SK-N-SH (cell line): ENCODE measurements at regions not wholly inside any gene's neighbourhood (a gene's known extent, or its start where the extent isn't known, plus 50 kb on each side); places are given as distances from the start of the nearest gene placed in this dataset.

ENCODE experiments used
- CTCF ChIA-PET: fragments of 300-600, 350-600 bp; formaldehyde crosslinking; extraction: SDS; loops from one replicate; lab custom pipeline; 2021; lab: Yijun Ruan, JAX
- POLR2A ChIA-PET: fragments of 350-600 bp; sonication (Branson Sonifier 250); formaldehyde crosslinking; extraction: SDS; loops from one replicate; lab custom pipeline; 2020; ENCODE audit warnings: antibody characterized with exemption, inconsistent platforms; lab: Yijun Ruan, JAX
- DNase-seq: peaks from one replicate; pipeline ENCODE4 v3.0.0; 2012
- H2AFZ ChIP-seq: fragments of 200-600 bp; sonication (generic); 2 replicates; pipeline ENCODE4 v1.8.1; 2016; ENCODE audit warnings: antibody characterized with exemption, mild to moderate bottlenecking, low read depth
- H3F3A ChIP-seq: fragments of 200-600 bp; sonication (generic); replicated peaks from 2 replicates; pipeline ENCODE3; 2016; ENCODE audit warnings: antibody characterized with exemption, mild to moderate bottlenecking; ENCODE audit not compliant: insufficient read depth
- H3K27ac ChIP-seq, 2 experiments: fragments of 200-500 bp in 1 of 2; fragments of 200-600 bp in 1 of 2; sonication (Bioruptor generic) in 1 of 2; sonication (generic), shearing (Covaris generic) in 1 of 2; 2 replicates each; pipeline versions ENCODE4 v1.5.1 to v1.6.1; 2014 to 2016; ENCODE audit warnings: low read depth in 2 of 2, inconsistent platforms in 1 of 2, low read length in 1 of 2, mild to moderate bottlenecking in 1 of 2, mixed read lengths in 1 of 2
- H3K27me3 ChIP-seq: fragments of 200-600 bp; sonication (generic), shearing (Covaris generic); 2 replicates; pipeline ENCODE4 v1.6.1; 2016; ENCODE audit warnings: mixed run types; ENCODE audit not compliant: insufficient read depth
- H3K36me3 ChIP-seq, 2 experiments: fragments of 200-500 bp in 1 of 2; fragments of 200-600 bp in 1 of 2; sonication (Bioruptor generic) in 1 of 2; sonication (generic) in 1 of 2; replicated peaks in 1 of 2; 2 replicates each; pipeline versions ENCODE3 to v1.5.1; 2014 to 2016; ENCODE audit warnings: low read length in 1 of 2, mild to moderate bottlenecking in 1 of 2; ENCODE audit not compliant: insufficient read depth in 2 of 2, control insufficient read depth in 1 of 2
- H3K4me1 ChIP-seq, 2 experiments: fragments of 200-500 bp in 1 of 2; fragments of 200-600 bp in 1 of 2; sonication (Bioruptor generic) in 1 of 2; sonication (generic), shearing (Covaris generic) in 1 of 2; 2 replicates each; pipeline versions ENCODE4 v1.5.1 to v1.6.1; 2014 to 2016; ENCODE audit warnings: low read depth in 1 of 2, low read length in 1 of 2, mixed run types in 1 of 2; ENCODE audit not compliant: insufficient read depth in 2 of 2, control insufficient read depth in 1 of 2
- H3K4me2 ChIP-seq: fragments of 200-600 bp; sonication (generic), shearing (Covaris generic); 2 replicates; pipeline ENCODE4 v1.6.1; 2017; ENCODE audit warnings: mixed run types
- H3K4me3 ChIP-seq, 2 experiments: fragments of 200-500 bp in 1 of 2; fragments of 200-600 bp in 1 of 2; sonication (Bioruptor generic) in 1 of 2; sonication (generic), shearing (Covaris generic) in 1 of 2; 2 replicates each; pipeline versions ENCODE4 v1.5.1 to v1.8.1; 2014 to 2016; ENCODE audit warnings: low read depth in 2 of 2, inconsistent platforms in 1 of 2, low read length in 1 of 2, mild to moderate bottlenecking in 1 of 2, mixed read lengths in 1 of 2, moderate library complexity in 1 of 2
- H3K79me2 ChIP-seq: fragments of 200-600 bp; sonication (generic); 2 replicates; pipeline ENCODE4 v1.8.1; 2017; ENCODE audit warnings: mild to moderate bottlenecking; ENCODE audit not compliant: insufficient read depth
- H3K9ac ChIP-seq: fragments of 200-600 bp; sonication (generic); 2 replicates; pipeline ENCODE4 v1.6.1; 2017; ENCODE audit warnings: mixed run types
- H3K9me2 ChIP-seq: fragments of 200-600 bp; sonication (generic); 2 replicates; pipeline ENCODE4 v1.6.1; 2017; ENCODE audit warnings: mixed run types
- H3K9me3 ChIP-seq: fragments of 200-600 bp; sonication (generic); 2 replicates; pipeline ENCODE4 v1.6.1; 2017; ENCODE audit warnings: mixed run types, mild to moderate bottlenecking, moderate library complexity
- H4K20me1 ChIP-seq: fragments of 200-600 bp; sonication (generic); 2 replicates; pipeline ENCODE4 v1.6.1; 2017; ENCODE audit warnings: mild to moderate bottlenecking, mixed run types; ENCODE audit not compliant: insufficient read depth
- ELF1 ChIP-seq: IDR thresholded peaks from 2 replicates; pipeline ENCODE4 v1.4.0; 2012
- EP300 ChIP-seq, 2 experiments: IDR thresholded peaks; 2 replicates each; pipeline versions ENCODE4 v1.4.0 to v1.6.1; 2012; ENCODE audit warnings: borderline replicate concordance in 1 of 2, low read depth in 1 of 2, low read length in 1 of 2
- GATA2 ChIP-seq: sonication (generic); formaldehyde crosslinking; IDR thresholded peaks from 2 replicates; pipeline ENCODE4 v1.5.0; 2020; ENCODE audit warnings: mild to moderate bottlenecking, missing genetic modification reagents
- IRF3 ChIP-seq: fragments of 150-350 bp; IDR thresholded peaks from 2 replicates; pipeline ENCODE4 v1.6.1; 2016; ENCODE audit warnings: mild to moderate bottlenecking, low read depth, low read length
- MAX ChIP-seq: IDR thresholded peaks from 2 replicates; pipeline ENCODE4 v1.4.0; 2012; ENCODE audit warnings: low read depth
- MEF2A ChIP-seq: IDR thresholded peaks from 2 replicates; pipeline ENCODE4 v1.4.0; 2012; ENCODE audit warnings: low read depth, borderline replicate concordance
- MXI1 ChIP-seq: IDR thresholded peaks from 2 replicates; pipeline ENCODE4 v1.6.1; 2012; ENCODE audit warnings: mild to moderate bottlenecking, low read depth, low read length, improper control_type of control experiment
- NFIC ChIP-seq: IDR thresholded peaks from 2 replicates; pipeline ENCODE4 v1.4.0; 2012; ENCODE audit warnings: borderline replicate concordance
- PBX3 ChIP-seq: IDR thresholded peaks from 2 replicates; pipeline ENCODE4; 2012
- RCOR1 ChIP-seq: fragments of 150-350 bp; IDR thresholded peaks from 2 replicates; pipeline ENCODE4 v1.6.1; 2017; ENCODE audit warnings: antibody characterized with exemption, low read length
- RFX5 ChIP-seq: IDR thresholded peaks from 2 replicates; pipeline ENCODE4 v1.6.1; 2012; ENCODE audit warnings: mild to moderate bottlenecking, improper control_type of control experiment, low read length
- RXRA ChIP-seq: IDR thresholded peaks from 2 replicates; pipeline ENCODE4 v1.4.0; 2012; ENCODE audit warnings: low read depth, mild to moderate bottlenecking, borderline replicate concordance
- SIN3A ChIP-seq: IDR thresholded peaks from 2 replicates; pipeline ENCODE4 v1.6.1; 2012; ENCODE audit warnings: low read depth, mild to moderate bottlenecking, low read length, moderate library complexity, borderline replicate concordance
- TCF12 ChIP-seq: IDR thresholded peaks from 2 replicates; pipeline ENCODE4 v1.4.0; 2012
- USF2 ChIP-seq: fragments of 150-350 bp; IDR thresholded peaks from 2 replicates; pipeline ENCODE4 v1.6.1; 2017; ENCODE audit warnings: antibody characterized with exemption, low read length, low read depth, borderline replicate concordance
- YY1 ChIP-seq: IDR thresholded peaks from 2 replicates; pipeline ENCODE4 v1.4.0; 2012; ENCODE audit warnings: low read depth, mild to moderate bottlenecking
- WGBS: methylation state at CpG from one replicate; pipeline ENCODE4 v1.1.6; 2017; ENCODE audit warnings: low lambda C conversion rate; 5-methylcytosine and 5-hydroxymethylcytosine counted together

- Histone ChIP-seq H3K4me2 (no peak overlapping the region), H3K9ac (no peak overlapping the region), H3K79me2 (no peaks in the 10 kb centered on the region), H3K4me1 (peaks cover 0 to 5% of the 10 kb centered on the region in 2 experiments; a peak in 1 of 4 replicates), H3K4me3 (no peak overlapping the region), H3K36me3 (no peaks in the 10 kb centered on the region), H4K20me1 (no peaks in the 10 kb centered on the region), H3K27me3 (no peaks in the 10 kb centered on the region), H3K9me3 (no peaks in the 10 kb centered on the region), H3F3A (peaks cover 9% of the 10 kb centered on the region), H3K27ac (no peak overlapping the region), H2AFZ (no peak overlapping the region), H3K9me2 (no peaks in the 10 kb centered on the region)
- TF ChIP-seq RFX5 (no peak), USF2 (no peak), YY1 (no peak), IRF3 (no peak), SIN3A (no peak), MEF2A (no peak), TCF12 (no peak), PBX3 (no peak), EP300 (IDR thresholded peaks at IDR 0.05; ENCODE audit: borderline replicate concordance in 1 of 2, low read depth in 1 of 2, low read length in 1 of 2) (no peak), MAX (no peak), GATA2 (CRISPR knock-in tag) (no peak), MXI1 (no peak), RCOR1 (no peak), ELF1 (no peak), RXRA (no peak)
- CTCF ChIA-PET = no interaction called here
- DNase-seq = no peak
- 77% methylated on average over 2 of the region's 2 CpGs for WGBS
- POLR2A ChIA-PET = no interaction called here
Observed at GRCh38 chr10:36354633-36355032, 712.5 kb upstream of the FZD8 start.

- H3K4me2 ChIP-seq = no peak overlapping the region
- no peak overlapping the region for H2AFZ ChIP-seq
- no peak overlapping the region for H3K4me3 ChIP-seq
- H3K9me2 ChIP-seq = no peaks in the 10 kb centered on the region
- DNase-seq = no peak
- CTCF ChIA-PET = interaction anchor here (0.9 kb wide), 1 partner anchor 710 kb away, joined by 3 read pairs; no protein-coding TSS in a partner anchor
- H3K9me3 ChIP-seq = no peaks in the 10 kb centered on the region
- H3K4me1 ChIP-seq = peaks cover 0 to 10% of the 10 kb centered on the region in 2 experiments; a peak in 2 of 4 replicates
- POLR2A ChIA-PET = no interaction called here
- no peaks in the 10 kb centered on the region for H3K27me3 ChIP-seq
- whole genome bisulfite sequencing = 66% methylated on average over 2 of the region's 2 CpGs
- H3F3A ChIP-seq = peaks cover 19% of the 10 kb centered on the region
- H3K79me2 ChIP-seq = no peaks in the 10 kb centered on the region
- peak; percentile 53 for TF ChIP-seq TCF12
- TF ChIP-seq MXI1 = no peak
- TF ChIP-seq PBX3 = peak; percentile 59
- TF ChIP-seq NFIC = peak; percentile 53
- no peak for TF ChIP-seq GATA2 (CRISPR knock-in tag)
- H3K27ac ChIP-seq = peak overlapping the region in 1 of 2 experiments; percentile 80; a peak in 1 of 4 replicates
- no peaks in the 10 kb centered on the region for H4K20me1 ChIP-seq
- no peak overlapping the region for H3K9ac ChIP-seq
- H3K36me3 ChIP-seq = no peaks in the 10 kb centered on the region
Observed at GRCh38 chr10:36351159-36351558, 709.1 kb upstream of the FZD8 start.
